22Rv1 (cell line): ENCODE measurements at regions not wholly inside any gene's neighbourhood (a gene's known extent, or its start where the extent isn't known, plus 50 kb on each side); places are given as distances from the start of the nearest gene placed in this dataset.

Experiments used
- H3K27ac ChIP-seq: fragments of 450-650 bp; 2 replicates; pipeline ENCODE4 v1.5.1; 2017
- CTCF ChIP-seq: fragments of 450-650 bp; IDR thresholded peaks from 2 replicates; pipeline ENCODE4 v1.5.1; 2017; ENCODE audit warnings: mild to moderate bottlenecking
- ZFX ChIP-seq: fragments of 450-650 bp; IDR thresholded peaks from 2 replicates; pipeline ENCODE4 v1.6.1; 2017; ENCODE audit warnings: antibody characterized with exemption, borderline replicate concordance

- no peak overlapping the region for H3K27ac ChIP-seq
- TF ChIP-seq ZFX (no peak), CTCF (no peak)
These were observed 892.4 kb upstream of the TENM3 start for GRCh38 chr4:181350615-181351415.

GRCh38 chr4:181364504-181364903, 878.7 kb upstream of the TENM3 start:
- H3K27ac ChIP-seq, result no peak overlapping the region
- no peak for TF ChIP-seq CTCF
- TF ChIP-seq ZFX, result no peak

- no peak overlapping the region for H3K27ac ChIP-seq
- no peak for TF ChIP-seq ZFX
These were observed 877.5 kb upstream of the TENM3 start for GRCh38 chr4:181365671-181366070.

- TF ChIP-seq ZFX (no peak), CTCF (no peak)
- no peak overlapping the region for H3K27ac ChIP-seq
These were observed 871.2 kb upstream of the TENM3 start for GRCh38 chr4:181372014-181372413.

- TF ChIP-seq CTCF, result no peak
- no peak for TF ChIP-seq ZFX
These were observed 867.1 kb upstream of the TENM3 start for GRCh38 chr4:181376058-181376457.

GRCh38 chr4:181388061-181388460, 855.1 kb upstream of the TENM3 start:
- TF ChIP-seq CTCF (no peak), ZFX (no peak)
- no peak overlapping the region for H3K27ac ChIP-seq

More at GRCh38 chr4:181376058-181376457, 867.1 kb upstream of the TENM3 start:
- no peak overlapping the region for H3K27ac ChIP-seq

GRCh38 chr4:181416966-181417365, 826.2 kb upstream of the TENM3 start:
- no peak overlapping the region for H3K27ac ChIP-seq
- TF ChIP-seq ZFX (no peak), CTCF (no peak)
